ENCODE measurements at regions not wholly inside any gene's neighbourhood (a gene's known extent, or its start where the extent isn't known, plus 50 kb on each side); places are given as distances from the start of the nearest gene placed in this dataset.

DNA sequence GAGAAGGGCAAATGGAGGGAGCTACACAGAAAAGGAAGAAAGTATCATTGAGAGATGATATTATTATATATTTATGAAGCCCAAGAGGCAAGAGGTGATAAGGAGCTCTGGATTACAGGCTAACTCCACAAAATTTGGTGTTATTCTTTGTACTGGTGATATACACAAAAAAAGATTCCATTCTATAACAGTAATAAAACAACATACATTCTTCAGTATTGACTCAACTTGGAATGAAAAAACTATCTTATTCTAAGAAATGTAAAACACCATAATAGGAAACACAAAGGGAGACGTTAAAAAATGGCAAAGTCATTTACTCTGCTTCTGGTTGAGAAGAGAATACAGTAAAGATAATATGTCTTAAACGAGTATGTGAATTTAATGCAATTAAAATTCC is 99.4 kb downstream of the TEX35 start:
- Histone ChIP-seq H3K9me3 (ENCODE audit: insufficient read depth, low read length) (no peaks in the 10 kb centered on the region), H3K79me2 (ENCODE audit: insufficient read depth, low read length) (no peaks in the 10 kb centered on the region), H4K20me1 (ENCODE audit: low read depth, low read length) (no peaks in the 10 kb centered on the region), H3K4me3 (ENCODE audit: insufficient read depth, low read length, poor library complexity, severe bottlenecking) (no peak overlapping the region), H3F3A (ENCODE audit: insufficient read depth) (peaks cover 16% of the 10 kb centered on the region), H2AFZ (ENCODE audit: low read depth, low read length, severe bottlenecking) (no peak overlapping the region), H3K27me3 (ENCODE audit: low read length) (no peaks in the 10 kb centered on the region), H3K9ac (ENCODE audit: low read length) (no peak overlapping the region), H3K9me2 (replicated peaks; ENCODE audit: insufficient read depth, low read length) (no peaks in the 10 kb centered on the region), H3K4me2 (ENCODE audit: low read depth, low read length, poor library complexity, severe bottlenecking) (no peak overlapping the region), H3K36me3 (ENCODE audit: low read length) (no peaks in the 10 kb centered on the region), H3K27ac (ENCODE audit: low read depth, low read length) (peak overlapping the region; percentile 6; the same call in 1 of the 2 replicates)
- TF ChIP-seq EZH2phosphoT487 (conservative IDR thresholded peaks at IDR 0.05; ENCODE audit: low read length), result no peak
- TF ChIP-seq, protein P1, sequence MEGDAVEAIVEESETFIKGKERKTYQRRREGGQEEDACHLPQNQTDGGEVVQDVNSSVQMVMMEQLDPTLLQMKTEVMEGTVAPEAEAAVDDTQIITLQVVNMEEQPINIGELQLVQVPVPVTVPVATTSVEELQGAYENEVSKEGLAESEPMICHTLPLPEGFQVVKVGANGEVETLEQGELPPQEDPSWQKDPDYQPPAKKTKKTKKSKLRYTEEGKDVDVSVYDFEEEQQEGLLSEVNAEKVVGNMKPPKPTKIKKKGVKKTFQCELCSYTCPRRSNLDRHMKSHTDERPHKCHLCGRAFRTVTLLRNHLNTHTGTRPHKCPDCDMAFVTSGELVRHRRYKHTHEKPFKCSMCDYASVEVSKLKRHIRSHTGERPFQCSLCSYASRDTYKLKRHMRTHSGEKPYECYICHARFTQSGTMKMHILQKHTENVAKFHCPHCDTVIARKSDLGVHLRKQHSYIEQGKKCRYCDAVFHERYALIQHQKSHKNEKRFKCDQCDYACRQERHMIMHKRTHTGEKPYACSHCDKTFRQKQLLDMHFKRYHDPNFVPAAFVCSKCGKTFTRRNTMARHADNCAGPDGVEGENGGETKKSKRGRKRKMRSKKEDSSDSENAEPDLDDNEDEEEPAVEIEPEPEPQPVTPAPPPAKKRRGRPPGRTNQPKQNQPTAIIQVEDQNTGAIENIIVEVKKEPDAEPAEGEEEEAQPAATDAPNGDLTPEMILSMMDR (IDR thresholded peaks at IDR 0.05; ENCODE audit: insufficient read depth, low read length, poor library complexity, severe bottlenecking), result no peak

DNA sequence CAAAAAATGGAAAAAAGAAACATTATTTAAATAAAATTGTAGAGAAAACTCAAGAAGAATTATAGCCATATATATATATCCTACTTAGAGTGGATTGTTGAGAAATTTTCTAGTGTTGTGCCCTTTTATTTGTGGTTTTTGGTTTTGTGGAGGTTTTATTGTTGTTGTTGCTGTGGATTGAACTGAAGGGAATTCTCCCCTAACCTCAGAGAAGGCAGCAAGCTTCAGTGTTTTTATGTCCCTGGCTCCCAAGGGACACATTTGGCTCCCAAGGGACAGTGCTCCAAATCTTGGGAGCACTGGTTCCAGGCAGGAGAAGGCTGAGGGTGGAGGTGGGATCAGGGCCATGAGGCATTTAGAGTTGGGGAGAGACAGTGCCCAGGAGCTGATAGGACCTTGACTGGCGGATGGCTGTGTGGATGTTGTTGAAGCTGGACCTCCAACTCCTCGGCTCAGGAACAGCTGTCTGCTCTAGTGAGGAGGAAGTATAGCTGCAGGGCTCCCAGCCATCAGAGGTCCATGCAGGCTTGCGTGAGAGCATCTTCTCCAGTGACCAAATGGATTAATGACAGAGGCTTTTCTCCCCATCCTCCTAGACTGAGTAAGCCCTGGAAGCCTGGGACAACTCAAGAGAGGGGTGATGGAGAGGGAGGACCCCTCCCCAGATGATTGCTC is 100.5 kb downstream of the TEX35 start:
- TF ChIP-seq, protein P1 (IDR thresholded peaks at IDR 0.05; ENCODE audit: insufficient read depth, low read length, poor library complexity, severe bottlenecking), result no peak
- no peak for TF ChIP-seq EZH2phosphoT487 (conservative IDR thresholded peaks at IDR 0.05; ENCODE audit: low read length)
- no peaks in the 10 kb centered on the region for H3K79me2 ChIP-seq (ENCODE audit: insufficient read depth, low read length)
- no peak overlapping the region for H3K27ac ChIP-seq (ENCODE audit: low read depth, low read length)
- H3K4me2 ChIP-seq (ENCODE audit: low read depth, low read length, poor library complexity, severe bottlenecking), result no peak overlapping the region
- no peak overlapping the region for H3K4me3 ChIP-seq (ENCODE audit: insufficient read depth, low read length, poor library complexity, severe bottlenecking)
- H3K9me2 ChIP-seq (replicated peaks; ENCODE audit: insufficient read depth, low read length), result no peaks in the 10 kb centered on the region
- H2AFZ ChIP-seq (ENCODE audit: low read depth, low read length, severe bottlenecking), result no peak overlapping the region
- no peak overlapping the region for H3K9ac ChIP-seq (ENCODE audit: low read length)
- no peaks in the 10 kb centered on the region for H3K27me3 ChIP-seq (ENCODE audit: low read length)
- no peaks in the 10 kb centered on the region for H4K20me1 ChIP-seq (ENCODE audit: low read depth, low read length)
- peaks cover 7% of the 10 kb centered on the region; the same call in 1 of the 2 replicates for H3F3A ChIP-seq (ENCODE audit: insufficient read depth)
- no peaks in the 10 kb centered on the region for H3K36me3 ChIP-seq (ENCODE audit: low read length)
- no peaks in the 10 kb centered on the region for H3K9me3 ChIP-seq (ENCODE audit: insufficient read depth, low read length)

DNA sequence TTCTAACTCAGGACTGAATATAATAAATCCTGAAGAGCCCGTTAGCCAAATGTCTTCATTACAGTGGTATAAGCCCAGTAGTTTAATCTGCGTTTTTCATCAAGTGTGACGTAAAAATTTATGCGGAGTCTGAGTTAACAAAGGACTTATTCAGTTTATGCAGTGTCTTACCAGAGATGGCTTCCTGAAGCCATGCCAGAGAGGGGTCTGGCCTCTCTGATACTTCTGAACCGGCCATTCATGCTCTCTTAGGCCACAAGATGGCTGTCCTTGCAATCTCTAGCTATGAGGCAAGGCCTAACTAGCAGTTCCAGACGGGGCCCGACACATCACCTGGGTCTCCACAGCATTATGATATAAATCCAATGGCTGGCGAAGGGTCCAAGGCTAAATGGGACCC is 101.4 kb downstream of the TEX35 start:
- H2AFZ ChIP-seq (ENCODE audit: low read depth, low read length, severe bottlenecking), result no peak overlapping the region
- no peaks in the 10 kb centered on the region; the same call in 1 of the 2 replicates for H3F3A ChIP-seq (ENCODE audit: insufficient read depth)
- TF ChIP-seq, protein P1 (IDR thresholded peaks at IDR 0.05; ENCODE audit: insufficient read depth, low read length, poor library complexity, severe bottlenecking), result no peak
- H3K27ac ChIP-seq (ENCODE audit: low read depth, low read length), result no peak overlapping the region
- H3K79me2 ChIP-seq (ENCODE audit: insufficient read depth, low read length), result no peaks in the 10 kb centered on the region
- H3K4me3 ChIP-seq (ENCODE audit: insufficient read depth, low read length, poor library complexity, severe bottlenecking), result no peak overlapping the region
- no peaks in the 10 kb centered on the region for H3K9me2 ChIP-seq (replicated peaks; ENCODE audit: insufficient read depth, low read length)
- H3K9me3 ChIP-seq (ENCODE audit: insufficient read depth, low read length), result no peaks in the 10 kb centered on the region
- H4K20me1 ChIP-seq (ENCODE audit: low read depth, low read length), result no peaks in the 10 kb centered on the region
- no peak overlapping the region for H3K9ac ChIP-seq (ENCODE audit: low read length)
- H3K4me2 ChIP-seq (ENCODE audit: low read depth, low read length, poor library complexity, severe bottlenecking), result no peak overlapping the region
- no peaks in the 10 kb centered on the region for H3K27me3 ChIP-seq (ENCODE audit: low read length)
- no peaks in the 10 kb centered on the region for H3K36me3 ChIP-seq (ENCODE audit: low read length)

Data from SU-DHL-6 (cell line).